ENCODE measurements at regions not wholly inside any gene's neighbourhood (a gene's known extent, or its start where the extent isn't known, plus 50 kb on each side); places are given as distances from the start of the nearest gene placed in this dataset.

- POLR2A ChIA-PET (ENCODE audit: unreplicated experiment), result no interaction called here
- intact Hi-C loops (cut with micrococcal nuclease), result no loop called here
Measured at GRCh38 chr20:12203399-12203798, 285.7 kb downstream of the BTBD3 start.

GRCh38 chr20:12203981-12204380 is 286.3 kb downstream of the BTBD3 start:
- Histone ChIP-seq H3K4me1 (ENCODE audit: insufficient read depth, low read length) (no peaks in the 10 kb centered on the region), H4K20me1 (ENCODE audit: low read length) (no peaks in the 10 kb centered on the region), H3K9ac (ENCODE audit: low read length) (no peak overlapping the region), H3K9me3 (ENCODE audit: low read length) (no peaks in the 10 kb centered on the region), H3F3A (ENCODE audit: low read length, unreplicated experiment) (no peaks in the 10 kb centered on the region), H2AFZ (ENCODE audit: low read length) (no peak overlapping the region), H3K9me2 (replicated peaks; ENCODE audit: low read length) (no peaks in the 10 kb centered on the region), H3K4me2 (ENCODE audit: low read length) (no peak overlapping the region), H3K4me3 (ENCODE audit: low read length) (no peak overlapping the region), H3K79me2 (ENCODE audit: low read length) (no peaks in the 10 kb centered on the region), H3K27ac (ENCODE audit: low read length) (no peak overlapping the region), H3K36me3 (ENCODE audit: low read depth, low read length) (no peaks in the 10 kb centered on the region), H3K27me3 (ENCODE audit: low read length) (no peaks in the 10 kb centered on the region)
- no peak for DNase-seq
- intact Hi-C loops (cut with micrococcal nuclease), result no loop called here
- no peak for ATAC-seq
- ChIA-PET POLR2A (ENCODE audit: unreplicated experiment) (no interaction called here), CTCF (no interaction called here)
- BruUV-seq (replicated peaks), result no TSS peak
- TF ChIP-seq EZH2phosphoT487 (IDR thresholded peaks at IDR 0.05; ENCODE audit: borderline replicate concordance, low read length) (no peak), CTCF (conservative IDR thresholded peaks at IDR 0.05; ENCODE audit: low read depth, low read length) (no peak), EZH2 (IDR thresholded peaks at IDR 0.05; ENCODE audit: low read length, unreplicated experiment) (no peak)

More at GRCh38 chr20:12203399-12203798, 285.7 kb downstream of the BTBD3 start:
- no peak overlapping the region for H2AFZ ChIP-seq (ENCODE audit: low read length)
- H3F3A ChIP-seq (ENCODE audit: low read length, unreplicated experiment), result no peaks in the 10 kb centered on the region
- no peaks in the 10 kb centered on the region for H3K4me1 ChIP-seq (ENCODE audit: insufficient read depth, low read length)
- no peaks in the 10 kb centered on the region for H3K36me3 ChIP-seq (ENCODE audit: low read depth, low read length)
- no peaks in the 10 kb centered on the region for H4K20me1 ChIP-seq (ENCODE audit: low read length)
- no peaks in the 10 kb centered on the region for H3K9me3 ChIP-seq (ENCODE audit: low read length)
- TF ChIP-seq EZH2phosphoT487 (IDR thresholded peaks at IDR 0.05; ENCODE audit: borderline replicate concordance, low read length), result no peak
- TF ChIP-seq CTCF (conservative IDR thresholded peaks at IDR 0.05; ENCODE audit: low read depth, low read length), result no peak
- no peak for TF ChIP-seq EZH2 (IDR thresholded peaks at IDR 0.05; ENCODE audit: low read length, unreplicated experiment)
- DNase-seq (no peak), ATAC-seq (no peak)
- H3K9me2 ChIP-seq (replicated peaks; ENCODE audit: low read length), result no peaks in the 10 kb centered on the region
- H3K9ac ChIP-seq (ENCODE audit: low read length), result no peak overlapping the region
- no peaks in the 10 kb centered on the region for H3K79me2 ChIP-seq (ENCODE audit: low read length)
- H3K27ac ChIP-seq (ENCODE audit: low read length), result no peak overlapping the region
- H3K4me3 ChIP-seq (ENCODE audit: low read length), result no peak overlapping the region
- BruUV-seq (replicated peaks), result no TSS peak
- no peak overlapping the region for H3K4me2 ChIP-seq (ENCODE audit: low read length)
- CTCF ChIA-PET, result no interaction called here
- H3K27me3 ChIP-seq (ENCODE audit: low read length), result no peaks in the 10 kb centered on the region

- no peaks in the 10 kb centered on the region for H4K20me1 ChIP-seq (ENCODE audit: low read length)
- POLR2A ChIA-PET (ENCODE audit: unreplicated experiment), result no interaction called here
- H3K9me3 ChIP-seq (ENCODE audit: low read length), result no peaks in the 10 kb centered on the region
- H3K27me3 ChIP-seq (ENCODE audit: low read length), result 0 out of 2 replicates have a peak, but pooled peaks cover 4% of the 10 kb centered on the region
- H3K36me3 ChIP-seq (ENCODE audit: low read depth, low read length), result no peaks in the 10 kb centered on the region
- no peak overlapping the region for H3K27ac ChIP-seq (ENCODE audit: low read length)
- peak; percentile 82 for DNase-seq
- intact Hi-C loops (cut with micrococcal nuclease), result no loop called here
- H3K4me1 ChIP-seq (ENCODE audit: insufficient read depth, low read length), result no peaks in the 10 kb centered on the region
- H3K4me2 ChIP-seq (ENCODE audit: low read length), result no peak overlapping the region
- no peaks in the 10 kb centered on the region for H3K79me2 ChIP-seq (ENCODE audit: low read length)
- BruUV-seq (replicated peaks), result no TSS peak
- no peaks in the 10 kb centered on the region for H3K9me2 ChIP-seq (replicated peaks; ENCODE audit: low read length)
- TF ChIP-seq CTCF (conservative IDR thresholded peaks at IDR 0.05; ENCODE audit: low read depth, low read length) (peak; percentile 79), EZH2 (IDR thresholded peaks at IDR 0.05; ENCODE audit: low read length, unreplicated experiment) (no peak)
- no peak overlapping the region for H3K4me3 ChIP-seq (ENCODE audit: low read length)
- H3F3A ChIP-seq (ENCODE audit: low read length, unreplicated experiment), result no peaks in the 10 kb centered on the region
- no peak overlapping the region for H3K9ac ChIP-seq (ENCODE audit: low read length)
- H2AFZ ChIP-seq (ENCODE audit: low read length), result no peak overlapping the region
- peak; percentile 37; the same call in 1 of the 2 replicates for ATAC-seq
- CTCF ChIA-PET, result no interaction called here
Measured at GRCh38 chr20:12207875-12208274, 290.2 kb downstream of the BTBD3 start.

Data from PC-3 (cell line).